ENCODE measurements at regions not wholly inside any gene's neighbourhood (a gene's known extent, or its start where the extent isn't known, plus 50 kb on each side); places are given as distances from the start of the nearest gene placed in this dataset.
A peak's percentile ranks its signal among the peaks of the same experiment; 100 is the strongest.

DNA sequence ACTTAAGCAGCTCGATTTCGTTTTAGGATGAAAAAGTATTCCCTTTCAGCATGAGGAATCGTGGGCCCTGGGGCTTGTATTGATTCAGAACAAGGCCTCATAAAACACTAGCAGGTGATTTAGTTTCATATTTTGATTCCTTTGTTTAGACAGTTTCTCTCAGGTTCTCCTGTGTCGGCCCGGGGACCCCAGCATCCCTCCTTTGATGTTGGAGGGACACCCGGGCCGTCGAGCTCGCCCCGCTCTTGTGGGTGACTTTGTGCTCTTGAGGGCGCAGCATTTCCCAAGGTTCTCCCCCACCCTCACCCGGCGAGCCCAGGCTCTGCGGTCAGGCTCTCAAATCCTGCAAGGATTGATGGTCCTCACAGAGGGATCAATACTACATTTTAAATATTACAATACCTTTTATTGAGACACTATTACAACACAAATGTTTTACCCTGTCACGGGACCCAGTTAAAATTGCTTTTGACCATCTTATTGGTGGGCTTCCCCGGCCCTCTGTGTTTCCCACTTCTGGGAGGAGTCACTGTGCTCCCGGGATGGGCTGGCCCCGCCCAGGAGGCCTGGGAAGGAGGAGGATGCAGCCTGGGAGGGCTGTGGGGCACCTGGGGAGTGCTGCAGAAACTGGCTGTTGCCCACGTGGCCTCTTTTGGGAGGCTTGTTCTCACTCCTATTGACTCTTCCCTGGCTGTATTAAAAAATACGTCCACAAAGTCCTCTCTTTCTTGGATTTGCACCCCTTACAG, 222.6 kb downstream of the INSIG2 start:
- no peak for DNase-seq

DNA sequence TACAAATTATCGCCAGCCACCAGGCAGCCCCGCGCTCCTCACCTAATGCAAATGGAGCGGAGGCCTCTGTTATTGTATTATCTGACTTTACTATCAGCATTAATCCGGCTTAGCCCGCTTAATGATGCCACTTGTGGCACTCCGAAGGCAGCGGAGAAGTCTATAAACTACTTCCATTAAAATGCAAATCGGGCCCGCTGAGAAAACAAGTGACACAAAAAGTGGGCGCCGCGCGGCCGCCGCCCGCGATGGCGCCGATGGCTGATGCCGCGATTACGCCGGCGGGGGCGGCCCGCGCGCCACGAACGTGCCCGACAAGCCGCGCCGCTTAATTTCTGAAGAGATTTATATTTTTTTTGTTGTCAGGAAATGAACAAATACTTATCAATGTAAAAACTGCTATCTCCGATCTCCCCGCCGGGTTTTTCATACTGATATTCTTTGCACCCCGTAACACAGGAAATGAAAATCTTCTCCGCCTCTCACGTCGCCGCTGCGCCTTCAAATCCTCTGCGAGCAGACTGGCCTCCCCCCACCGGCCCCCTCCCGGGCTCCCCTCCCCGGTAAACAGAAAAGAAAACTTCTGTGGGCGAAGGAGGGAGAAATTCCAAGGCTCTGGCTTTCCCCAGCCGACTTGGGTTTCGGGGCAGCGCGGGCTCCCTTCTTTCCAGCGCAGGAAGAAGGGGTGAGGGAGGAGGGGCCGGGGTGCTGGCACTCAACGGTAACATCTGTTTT, 221.8 kb downstream of the INSIG2 start:
- peak; percentile 36 to 65 (median 45) for DNase-seq

DNA sequence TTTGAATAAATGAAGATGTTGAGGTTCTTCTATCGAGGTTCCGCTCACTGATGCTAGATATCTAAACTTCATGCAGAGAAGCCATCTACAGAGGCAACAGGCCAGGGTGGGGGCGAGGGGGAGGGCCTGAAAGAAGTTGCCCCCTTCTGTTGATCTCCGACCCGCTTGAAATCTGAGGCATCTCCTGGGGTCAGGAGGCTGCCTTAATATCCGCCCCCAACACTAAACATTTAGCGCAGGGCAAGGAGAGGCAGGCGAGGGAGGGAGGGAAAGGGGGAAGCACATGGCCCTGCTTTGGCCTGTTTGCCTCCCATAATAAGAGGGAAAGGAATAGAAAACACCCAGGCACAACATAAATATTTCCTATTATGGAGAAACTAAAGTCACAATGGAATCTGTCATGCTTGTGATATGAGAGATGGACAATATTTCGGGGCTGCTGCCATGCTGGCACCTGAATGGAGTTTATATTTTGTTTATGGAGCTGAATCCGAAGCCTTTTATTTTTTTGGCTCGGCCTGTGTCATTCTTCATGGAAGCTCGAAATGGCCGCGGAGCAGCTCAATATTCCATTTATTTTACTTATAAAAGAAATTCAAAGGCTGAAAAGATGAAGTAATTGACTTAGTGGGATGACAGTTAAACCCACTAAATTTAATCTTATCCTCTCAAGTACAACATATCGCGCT, 221.1 kb downstream of the INSIG2 start:
- no peak for DNase-seq

DNA sequence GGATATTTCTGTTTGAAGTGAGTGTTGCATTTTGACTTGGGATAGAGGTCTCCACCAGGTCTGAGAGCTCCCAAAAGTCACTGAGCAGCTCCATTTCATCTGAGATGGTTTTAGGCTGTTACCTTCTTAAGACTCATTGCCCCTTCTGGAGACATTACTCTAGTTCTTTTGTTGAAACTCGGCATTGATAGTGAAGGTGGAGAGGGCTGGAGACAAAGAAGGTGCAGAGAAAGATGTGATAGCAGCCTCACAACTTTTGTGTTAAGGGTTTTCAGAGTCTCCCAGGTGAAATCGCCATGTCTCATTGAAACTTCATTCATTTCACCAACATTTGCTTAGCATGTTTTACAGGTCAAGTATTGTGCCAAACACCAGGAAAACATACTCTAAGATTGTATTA, 219.6 kb downstream of the INSIG2 start:
- DNase-seq: no peak

DNA sequence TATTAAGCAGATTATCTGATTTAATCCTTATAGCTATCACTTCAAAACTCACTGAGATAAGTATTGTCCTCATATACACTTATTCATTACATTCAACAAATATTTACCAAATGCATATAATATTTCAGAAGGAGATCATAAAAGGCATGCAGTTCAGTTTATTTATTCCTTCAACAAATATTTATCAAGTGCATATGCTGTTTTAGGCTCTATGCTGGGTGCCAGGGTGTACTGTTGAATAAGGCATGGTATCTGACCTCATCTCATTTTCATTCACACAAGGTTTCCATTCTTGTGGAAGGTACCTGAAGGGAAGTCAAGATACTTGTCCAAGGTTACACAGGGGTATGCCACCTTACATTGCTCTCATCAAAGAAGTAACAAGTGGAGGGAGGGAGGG, 213.0 kb downstream of the INSIG2 start:
- DNase-seq: no peak

DNA sequence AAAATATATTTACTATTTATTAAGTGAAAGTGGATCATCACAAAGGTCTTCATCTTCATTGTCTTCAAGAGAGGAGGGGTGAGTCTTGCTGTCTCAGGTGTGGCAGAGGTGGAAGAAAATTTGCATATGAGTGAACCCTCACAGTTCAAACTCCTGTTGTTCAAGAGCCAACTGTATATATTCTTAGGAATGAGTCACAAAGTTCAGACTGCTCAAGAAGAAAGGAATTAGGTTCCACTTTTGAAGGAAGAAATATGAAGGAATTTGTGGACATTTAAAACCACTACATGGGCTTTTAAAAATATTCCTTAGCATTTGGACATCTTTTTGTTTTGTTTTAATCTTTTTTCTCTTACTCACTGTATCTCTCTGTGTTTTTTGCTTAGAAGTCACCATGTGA, 212.6 kb downstream of the INSIG2 start:
- DNase-seq: no peak

DNA sequence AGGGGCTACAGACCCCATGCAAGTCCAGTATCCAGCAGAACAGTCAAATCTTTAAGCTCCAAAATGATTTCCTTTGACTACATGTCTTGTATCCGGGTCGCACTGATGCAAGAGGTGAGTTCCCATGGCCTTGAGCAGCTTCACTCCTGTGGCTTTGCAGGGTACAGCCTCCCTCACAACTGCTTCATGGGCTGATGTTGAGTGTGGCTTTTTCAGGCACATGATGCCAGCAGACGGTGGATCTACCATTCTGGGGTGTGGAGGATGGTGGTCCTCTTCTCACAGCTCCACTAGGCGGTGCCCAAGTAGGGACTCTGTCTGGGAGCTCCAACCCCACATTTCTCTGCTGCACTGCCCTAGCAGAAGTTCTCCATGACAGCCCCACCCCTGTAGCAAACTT, 208.4 kb downstream of the INSIG2 start:
- DNase-seq: no peak

DNA sequence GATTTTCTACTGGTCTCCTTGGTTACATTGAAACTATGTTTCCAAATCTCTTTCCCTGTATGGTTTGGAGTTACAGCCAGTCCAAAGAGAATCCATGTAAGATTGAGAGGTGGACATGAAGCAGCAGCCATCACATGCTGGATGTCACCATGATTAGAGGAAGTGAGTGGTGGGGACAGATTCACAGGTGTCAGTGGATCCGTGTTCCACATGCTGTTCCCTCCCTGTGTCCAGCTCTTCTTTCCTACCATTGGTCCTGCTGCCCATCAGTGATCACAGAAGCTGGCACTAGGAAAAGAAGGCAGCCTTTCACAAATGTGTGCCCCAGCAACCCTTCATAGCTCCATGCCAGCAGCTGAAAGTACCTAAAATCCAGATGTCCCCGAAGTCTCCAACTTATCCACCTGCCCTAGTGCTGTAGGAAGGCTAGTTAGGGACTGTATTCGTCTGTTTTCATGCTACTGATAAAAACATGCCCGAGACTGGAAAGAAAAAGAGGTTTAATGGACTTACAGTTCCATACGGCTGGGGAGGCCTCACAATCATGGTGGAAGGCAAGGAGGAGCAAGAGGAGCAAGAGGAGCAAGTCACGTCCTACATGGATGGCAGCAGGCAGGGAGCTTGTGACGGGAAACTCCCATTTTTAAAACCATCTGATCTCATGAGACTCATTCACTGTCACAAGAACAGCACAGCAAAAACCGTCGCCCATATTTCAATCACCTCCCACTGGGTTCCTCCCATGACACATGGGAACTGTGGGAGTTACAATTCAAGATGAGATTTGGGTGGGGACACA, 207.5 kb downstream of the INSIG2 start:
- DNase-seq: no peak

DNA sequence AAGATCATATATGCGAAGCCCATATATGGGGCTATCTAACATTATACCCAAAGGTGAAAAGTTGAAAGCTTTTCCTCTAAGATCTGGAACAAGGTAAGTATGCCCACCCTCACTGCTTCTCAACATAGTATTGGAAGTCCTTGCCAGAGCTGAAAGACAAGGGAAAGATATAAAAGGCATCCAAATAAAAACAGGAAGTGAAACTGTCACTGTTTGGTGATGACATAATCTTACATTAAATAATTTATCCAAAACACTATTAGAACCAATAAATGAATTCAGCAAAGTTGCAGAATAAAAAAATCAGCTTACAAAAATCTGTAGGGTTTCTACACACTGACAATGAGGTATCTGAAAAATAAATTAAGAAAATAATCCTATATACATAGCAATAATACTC, 205.8 kb downstream of the INSIG2 start:
- DNase-seq: peak; percentile 15 to 61 (median 42)

DNA sequence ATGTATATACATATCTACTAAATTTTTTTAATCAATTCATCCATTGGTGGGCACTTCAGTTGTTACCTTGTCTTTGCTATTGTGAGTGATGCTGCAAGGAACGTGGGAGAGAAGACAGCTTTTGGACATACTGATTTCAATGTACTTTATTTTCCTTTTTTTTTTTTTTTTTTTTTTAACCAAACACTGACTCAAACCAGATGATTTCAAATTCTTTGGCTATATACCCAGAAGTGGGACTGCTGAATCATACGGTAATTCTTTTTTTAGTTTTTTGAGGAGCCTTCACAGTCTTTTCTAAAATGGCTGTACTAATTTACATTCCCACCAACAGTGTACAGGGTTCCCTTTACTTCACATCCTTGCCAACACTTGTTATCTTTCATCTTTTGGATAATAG, 204.7 kb downstream of the INSIG2 start:
- no peak for DNase-seq

DNA sequence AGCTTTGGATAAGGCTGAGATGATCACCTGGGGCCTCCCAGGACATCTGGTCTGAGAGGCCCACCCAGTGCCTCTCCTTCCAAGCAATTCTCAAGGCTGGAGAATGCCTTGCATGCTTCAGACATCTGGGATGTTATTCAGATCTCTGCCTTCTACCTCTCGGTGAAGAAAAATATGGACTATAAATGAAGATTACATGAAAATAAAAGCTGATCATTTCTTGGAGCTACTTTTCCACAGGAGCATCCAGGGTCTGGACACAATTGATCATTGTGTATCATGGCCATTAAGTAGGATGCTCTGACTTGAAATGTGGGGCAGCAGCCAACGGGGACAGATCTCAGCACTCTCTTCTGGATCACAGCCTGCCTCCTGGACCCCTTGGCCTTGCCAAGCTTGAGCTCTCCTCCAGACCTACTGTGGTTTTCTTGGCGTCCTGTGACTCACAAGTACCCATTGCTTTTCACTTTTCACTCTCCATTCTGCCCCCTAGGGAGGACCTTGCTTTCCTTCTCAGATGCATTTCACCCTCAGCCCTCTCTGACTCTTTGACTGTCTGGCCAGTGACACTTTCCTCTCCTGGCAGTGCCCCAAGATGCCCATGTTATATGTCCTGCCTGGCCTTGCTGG, 203.1 kb downstream of the INSIG2 start:
- DNase-seq: no peak

DNA sequence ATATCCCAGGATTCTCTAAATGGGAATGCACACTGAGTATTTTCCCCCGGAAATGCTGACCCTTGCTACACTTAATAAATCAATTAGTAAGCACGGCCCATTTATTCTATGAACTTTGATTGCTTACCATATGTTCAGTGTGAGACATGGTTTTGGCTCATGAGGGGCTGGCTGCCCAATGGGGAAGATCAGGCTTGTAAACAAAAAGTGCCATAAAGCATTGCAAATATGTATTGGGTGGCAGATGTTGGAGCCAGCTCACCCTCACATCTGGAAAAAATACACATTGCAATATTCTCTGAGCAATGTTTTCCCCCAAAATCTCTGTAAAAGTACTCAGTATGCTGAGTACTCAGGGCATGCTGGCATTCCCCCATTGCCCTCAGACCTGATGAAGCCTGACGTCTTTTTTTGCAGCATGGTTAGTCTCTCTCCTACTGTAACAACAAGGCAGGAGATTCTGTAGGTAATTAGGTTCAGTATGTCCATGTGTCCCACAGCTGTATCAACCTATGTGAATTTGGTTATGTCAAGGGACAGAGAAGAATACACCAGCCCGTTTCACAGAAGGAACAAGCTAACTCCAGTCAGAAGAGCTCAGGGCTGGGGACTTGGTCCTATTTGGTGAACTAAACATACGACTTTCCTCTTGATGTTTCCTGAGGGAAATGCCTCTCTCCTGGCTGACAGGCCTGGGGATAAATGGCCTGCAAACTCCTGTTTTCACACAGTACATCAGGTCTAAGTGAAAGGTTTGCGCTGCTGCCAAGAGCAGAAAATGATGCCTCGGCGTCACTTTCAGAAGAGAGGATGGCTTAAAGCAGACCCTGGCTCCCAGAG, 202.4 kb downstream of the INSIG2 start:
- no peak for DNase-seq

DNA sequence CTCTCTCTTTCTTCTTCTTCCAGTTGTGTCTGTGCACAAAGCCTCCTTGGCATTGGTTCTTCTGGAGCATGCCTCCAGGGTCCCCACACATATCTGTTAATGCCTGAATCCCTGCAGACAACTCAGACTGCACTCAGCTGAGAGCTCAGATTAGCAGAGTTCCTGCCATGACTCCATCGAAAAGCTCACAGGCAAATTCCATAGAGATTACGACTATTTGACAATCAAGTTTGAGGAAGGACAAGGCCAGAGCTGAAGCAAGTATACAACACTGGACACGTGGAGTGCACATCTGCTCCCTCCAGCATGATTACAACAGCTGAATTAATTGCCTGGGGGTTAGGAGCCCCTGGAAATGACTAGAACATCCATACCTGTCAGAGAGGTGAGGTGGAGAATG, 190.7 kb downstream of the INSIG2 start:
- DNase-seq: no peak

DNA sequence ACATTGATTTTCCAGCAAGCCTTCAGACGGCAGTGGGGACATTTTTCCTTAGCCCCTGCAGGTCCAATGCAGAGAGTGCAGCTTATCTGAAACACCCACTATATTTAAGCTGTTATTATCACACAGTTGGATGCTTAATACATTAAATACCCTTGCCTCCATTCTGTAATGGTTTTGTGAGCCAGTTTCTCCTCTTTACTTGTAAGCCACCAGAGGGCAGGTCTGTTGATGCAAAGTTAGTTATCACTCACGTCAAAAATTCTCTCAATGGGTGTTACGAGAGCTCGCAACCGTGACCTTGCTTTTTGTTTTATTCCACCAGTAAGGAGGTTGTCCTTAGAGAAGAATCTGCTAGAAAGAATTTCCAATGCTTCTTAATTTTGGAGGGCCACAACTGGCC, 189.8 kb downstream of the INSIG2 start:
- DNase-seq: no peak

DNA sequence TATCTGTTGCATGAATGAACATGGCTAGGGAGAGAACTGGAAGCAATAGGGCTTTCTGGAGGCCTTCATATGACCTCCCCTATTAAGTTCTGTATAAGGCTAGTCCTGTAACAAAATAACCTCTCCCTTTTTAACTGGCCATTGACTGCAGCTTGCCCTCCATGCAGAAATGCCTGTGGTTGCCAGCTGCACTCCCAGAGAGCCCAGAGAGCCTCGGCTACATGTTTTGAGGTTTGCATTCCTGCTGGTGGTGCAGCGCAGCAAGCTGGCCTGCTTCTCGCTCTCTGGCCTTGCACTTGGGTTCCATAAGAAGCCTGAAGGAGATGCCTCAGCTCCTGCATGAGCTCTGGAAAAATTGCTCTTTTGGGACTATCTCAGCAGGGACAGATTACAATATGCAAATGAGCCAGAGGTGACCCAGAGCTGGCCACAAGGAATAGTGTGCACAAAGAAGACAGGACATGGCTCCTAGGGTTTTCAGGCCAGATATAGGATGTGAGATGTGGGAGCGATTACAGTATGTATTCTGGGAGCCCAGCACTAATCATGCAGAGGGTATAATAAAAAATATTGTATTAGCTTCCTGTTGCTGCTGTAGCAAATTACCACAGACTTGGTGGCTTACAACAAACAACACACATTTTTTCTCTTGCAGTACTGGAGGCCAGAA, 186.7 kb downstream of the INSIG2 start:
- DNase-seq: no peak

DNA sequence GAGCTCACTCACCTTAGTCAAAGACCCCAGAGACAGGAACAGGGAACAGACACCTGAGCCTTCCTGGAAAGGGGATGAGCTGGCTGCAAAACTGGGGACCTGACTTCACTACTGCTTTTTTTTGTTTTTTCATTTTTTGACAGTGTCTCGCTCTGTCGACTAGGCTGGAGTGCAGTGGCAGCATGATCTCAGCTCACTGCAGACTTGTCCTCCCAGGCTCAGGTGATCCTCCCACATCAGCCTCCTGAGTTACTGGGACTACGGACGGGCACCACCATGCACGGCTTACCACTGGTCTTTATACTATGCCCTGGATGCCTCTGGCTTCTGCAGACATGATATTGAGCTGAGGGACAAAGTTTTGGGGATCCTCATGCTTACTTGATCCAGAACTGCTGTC, 184.1 kb downstream of the INSIG2 start:
- DNase-seq: no peak

DNA sequence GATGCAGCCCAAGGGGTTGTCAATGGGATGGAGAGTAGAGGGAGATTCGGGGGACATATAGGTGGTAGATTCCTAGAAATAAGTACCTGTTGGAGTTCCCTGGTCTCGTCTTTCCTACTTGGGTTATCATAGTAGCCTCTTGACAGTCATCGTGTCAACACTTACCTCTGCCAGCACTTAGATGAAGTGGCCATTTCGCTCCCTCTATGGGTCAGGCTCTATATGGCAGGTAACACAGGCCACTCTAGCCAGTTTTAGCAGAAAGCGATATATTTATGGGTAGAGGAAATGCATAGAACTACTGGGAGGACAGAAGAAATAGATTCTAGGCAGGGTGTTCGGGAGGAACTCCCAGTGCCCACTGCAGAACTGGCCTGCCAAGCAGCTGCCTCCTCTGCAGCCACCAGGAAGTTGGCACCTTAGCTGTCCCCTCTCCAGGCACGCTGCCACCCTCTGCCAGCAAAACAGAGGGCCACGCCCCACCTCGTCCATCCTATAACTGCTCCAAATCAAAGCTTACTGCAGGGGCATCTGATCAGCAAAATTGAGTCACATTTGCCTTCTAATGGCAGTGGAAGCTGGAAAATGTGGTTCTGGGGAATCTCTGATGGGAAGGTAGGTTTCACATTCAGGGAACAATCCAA, 181.3 kb downstream of the INSIG2 start:
- no peak for DNase-seq

DNA sequence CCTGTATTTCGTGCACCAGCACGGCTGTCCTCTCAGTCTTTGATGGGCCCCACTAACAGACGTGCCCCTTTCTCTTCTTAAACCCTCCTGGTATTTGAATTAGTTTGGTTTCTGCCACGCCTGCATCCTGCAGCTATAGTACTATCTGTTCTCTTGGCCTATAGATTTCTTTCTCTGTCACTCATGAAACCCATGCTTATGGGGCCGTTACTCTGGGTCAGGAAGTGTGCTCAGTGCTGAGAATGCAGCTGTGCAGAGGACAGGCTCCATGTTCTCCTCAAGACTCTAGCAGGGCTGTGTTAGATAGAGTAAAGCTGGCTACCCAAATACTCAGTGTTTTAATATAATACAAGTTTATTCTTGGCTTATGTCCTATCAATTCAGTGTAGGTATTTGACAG, 180.0 kb downstream of the INSIG2 start:
- no peak for DNase-seq

DNA sequence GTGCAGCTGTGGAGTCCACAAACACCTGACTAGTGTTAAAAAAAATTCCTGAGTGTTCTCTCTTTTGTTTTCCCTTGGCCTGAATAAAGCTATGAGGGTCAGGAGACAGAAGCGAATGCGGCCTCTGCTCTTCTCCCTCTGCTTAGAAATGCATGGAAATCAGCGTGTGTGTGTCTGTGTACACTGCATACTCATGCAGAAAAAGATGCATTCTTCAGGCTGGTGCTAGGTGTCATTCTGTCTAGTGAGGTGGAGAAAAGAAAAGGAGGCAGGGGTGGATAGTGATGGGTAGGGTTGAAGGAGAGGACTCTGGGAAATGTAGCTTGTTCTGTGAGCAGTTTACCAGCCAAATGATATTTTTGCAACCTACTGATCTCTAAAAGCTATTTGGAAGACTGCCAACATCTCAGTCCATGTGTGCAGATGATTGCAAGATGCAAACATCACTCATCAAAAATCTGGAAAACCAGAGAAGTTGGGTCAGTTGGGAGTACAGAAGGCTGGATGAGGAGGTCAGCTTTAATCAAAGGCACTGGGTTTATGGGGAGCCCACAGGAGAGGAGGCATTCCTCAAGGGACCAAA, 177.7 kb downstream of the INSIG2 start:
- no peak for DNase-seq

Measured in suppressor macrophage treated with lipopolysaccharide for 1 hour (primary cell).